Ascending aorta (tissue), 2 donors: ENCODE measurements at regions not wholly inside any gene's neighbourhood (a gene's known extent, or its start where the extent isn't known, plus 50 kb on each side); places are given as distances from the start of the nearest gene placed in this dataset.

ENCODE experiments used
- DNase-seq, 2 donors: peaks; one replicate each; pipeline ENCODE4 v3.0.0-alpha.2; 2019; ENCODE audit warnings: low spot score in 2 of 2
- H3K27ac ChIP-seq, 2 donors: fragments of 200-600 bp; sonication (generic); one replicate each; pipeline ENCODE4 v1.5.1; 2016 to 2017; ENCODE audit warnings: mild to moderate bottlenecking in 1 of 2
- H3K27me3 ChIP-seq: fragments of 200-600 bp; sonication (generic); one replicate; pipeline ENCODE4 v1.5.1; 2017
- H3K36me3 ChIP-seq, 2 donors: fragments of 200-600 bp; sonication (generic); one replicate each; pipeline ENCODE4 v1.5.1; 2016
- H3K4me1 ChIP-seq, 2 donors: fragments of 200-600 bp; sonication (generic); one replicate each; pipeline ENCODE4 v1.5.1; 2016 to 2017; ENCODE audit warnings: mild to moderate bottlenecking in 1 of 2
- H3K4me3 ChIP-seq, 2 donors: fragments of 200-600 bp; sonication (generic); one replicate each; pipeline ENCODE4 v1.5.1; 2016 to 2017; ENCODE audit warnings: mild to moderate bottlenecking in 1 of 2
- H3K9me3 ChIP-seq, 2 donors: fragments of 200-600 bp; sonication (generic); one replicate each; pipeline ENCODE4 v1.5.1; 2016
- CTCF ChIP-seq, 3 experiments: fragments of 200-600 bp in 2 of 3; fragments of 450-650 bp in 1 of 3; sonication (generic) in 2 of 3; IDR thresholded peaks; one replicate each; pipeline ENCODE4 v1.5.1; 2016 to 2019; ENCODE audit warnings: antibody characterized with exemption in 3 of 3, mild to moderate bottlenecking in 1 of 3, moderate library complexity in 1 of 3
- intact Hi-C: fragments of 100-400 bp; cut with DNase I; formaldehyde crosslinking; loops from one replicate; pipeline ENCODE4 v1.15.1; 2023

- DNase-seq, result no peak
- TF ChIP-seq CTCF (IDR thresholded peaks at IDR 0.05), result no peak
- Histone ChIP-seq H3K27me3 (no peaks in the 10 kb centered on the region), H3K9me3 (no peaks in the 10 kb centered on the region), H3K36me3 (no peaks in the 10 kb centered on the region), H3K4me1 (no peaks in the 10 kb centered on the region), H3K27ac (no peak overlapping the region), H3K4me3 (no peak overlapping the region)
- intact Hi-C loops, result no loop called here
Observed at GRCh38 chr2:157124731-157125130, 132.8 kb upstream of the GALNT5 start.

GRCh38 chr2:157125685-157126084 is 131.8 kb upstream of the GALNT5 start:
- Histone ChIP-seq H3K4me3 (no peak overlapping the region), H3K27me3 (no peaks in the 10 kb centered on the region)

GRCh38 chr2:157127249-157128012 is 130.1 kb upstream of the GALNT5 start:
- Histone ChIP-seq H3K4me3 (no peak overlapping the region), H3K27me3 (no peaks in the 10 kb centered on the region), H3K27ac (no peak overlapping the region), H3K36me3 (no peaks in the 10 kb centered on the region), H3K4me1 (no peaks in the 10 kb centered on the region), H3K9me3 (no peaks in the 10 kb centered on the region)
- intact Hi-C loops, result no loop called here
- DNase-seq, result no peak
- TF ChIP-seq CTCF (IDR thresholded peaks at IDR 0.05), result no peak

More at GRCh38 chr2:157125685-157126084, 131.8 kb upstream of the GALNT5 start:
- H3K4me1 ChIP-seq, result no peaks in the 10 kb centered on the region
- no peak for TF ChIP-seq CTCF (IDR thresholded peaks at IDR 0.05)
- no peak overlapping the region for H3K27ac ChIP-seq
- no peaks in the 10 kb centered on the region for H3K36me3 ChIP-seq
- no peaks in the 10 kb centered on the region for H3K9me3 ChIP-seq
- no peak for DNase-seq
- intact Hi-C loops, result no loop called here

GRCh38 chr2:157143901-157144300 is 113.6 kb upstream of the GALNT5 start:
- no peaks in the 10 kb centered on the region for H3K9me3 ChIP-seq
- intact Hi-C loops, result no loop called here
- H3K36me3 ChIP-seq, result no peaks in the 10 kb centered on the region
- no peaks in the 10 kb centered on the region for H3K4me1 ChIP-seq
- DNase-seq, result no peak
- no peak overlapping the region for H3K4me3 ChIP-seq
- no peaks in the 10 kb centered on the region for H3K27me3 ChIP-seq
- H3K27ac ChIP-seq, result no peak overlapping the region
- no peak for TF ChIP-seq CTCF (IDR thresholded peaks at IDR 0.05)

- H3K36me3 ChIP-seq, result no peaks in the 10 kb centered on the region
- H3K4me3 ChIP-seq, result no peak overlapping the region
- no peaks in the 10 kb centered on the region for H3K9me3 ChIP-seq
- TF ChIP-seq CTCF (IDR thresholded peaks at IDR 0.05), result no peak
- no peak for DNase-seq
- no peaks in the 10 kb centered on the region for H3K27me3 ChIP-seq
- H3K27ac ChIP-seq, result no peak overlapping the region
- H3K4me1 ChIP-seq, result no peaks in the 10 kb centered on the region
- intact Hi-C loops, result no loop called here
Observed at GRCh38 chr2:157149270-157149669, 108.2 kb upstream of the GALNT5 start.
